ENCODE measurements at regions not wholly inside any gene's neighbourhood (a gene's known extent, or its start where the extent isn't known, plus 50 kb on each side); places are given as distances from the start of the nearest gene placed in this dataset.
"Not testable (repeated sequence)": the region's sequence is repeated elsewhere in the genome, so short reads cannot be mapped to it uniquely, and the experiment has no call there.

DNA sequence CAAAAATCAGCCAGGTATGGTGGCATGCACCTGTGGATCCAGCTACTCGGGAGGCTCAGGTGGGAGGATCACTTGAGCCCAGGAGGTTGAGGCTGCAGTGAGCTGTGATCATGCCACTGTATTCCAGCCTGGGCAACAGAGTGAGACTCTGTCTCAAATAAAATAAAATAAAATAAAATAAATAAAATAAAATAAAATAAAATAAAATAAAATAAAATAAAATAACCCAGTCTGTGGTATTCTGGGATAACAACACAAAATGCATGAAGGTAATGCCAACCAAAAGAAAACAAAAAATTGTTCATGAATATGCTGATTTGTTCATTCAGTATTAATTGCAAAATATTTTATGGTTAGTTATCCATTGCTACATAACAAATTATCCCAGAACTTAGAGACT is 54.4 kb upstream of the HPDL start:
- not testable (repeated sequence) for TF ChIP-seq CTCF (conservative IDR thresholded peaks at IDR 0.05); EZH2 (IDR thresholded peaks at IDR 0.05; ENCODE audit: low read depth)
